ENCODE measurements at regions not wholly inside any gene's neighbourhood (a gene's known extent, or its start where the extent isn't known, plus 50 kb on each side); places are given as distances from the start of the nearest gene placed in this dataset.

GRCh38 chr12:41709463-41710285, 435.0 kb downstream of the GXYLT1 start:
- intact Hi-C loops (cut with DNase I; ENCODE audit: low total_unique reads): no loop called here
- Histone ChIP-seq H3K9me3 (no peaks in the 10 kb centered on the region), H3K36me3 (no peaks in the 10 kb centered on the region), H3K4me1 (no peaks in the 10 kb centered on the region), H3K27ac (no peak overlapping the region), H3K27me3 (no peaks in the 10 kb centered on the region), H3K4me3 (no peak overlapping the region)
- TF ChIP-seq POLR2A (IDR thresholded peaks at IDR 0.05) (no peak), CTCF (IDR thresholded peaks at IDR 0.05 in 4 of 5, conservative IDR thresholded peaks at IDR 0.05 in 1 of 5) (no peak)
- in situ Hi-C loops (cut with MboI; ENCODE audit: low sequenced_read_pairs in 4 of 4): no loop called here
- DNase-seq (no peak), ATAC-seq (no peak)

- ATAC-seq: no peak
- TF ChIP-seq POLR2A (IDR thresholded peaks at IDR 0.05): no peak
- no peak for TF ChIP-seq CTCF (IDR thresholded peaks at IDR 0.05 in 4 of 5, conservative IDR thresholded peaks at IDR 0.05 in 1 of 5)
- Histone ChIP-seq H3K9me3 (no peaks in the 10 kb centered on the region), H3K4me3 (no peak overlapping the region), H3K27ac (no peak overlapping the region), H3K4me1 (no peaks in the 10 kb centered on the region), H3K36me3 (no peaks in the 10 kb centered on the region), H3K27me3 (no peaks in the 10 kb centered on the region)
- DNase-seq: no peak
- intact Hi-C loops (cut with DNase I; ENCODE audit: low total_unique reads) (no loop called here), in situ Hi-C loops (cut with MboI; ENCODE audit: low sequenced_read_pairs in 4 of 4) (no loop called here)
Observed at GRCh38 chr12:41709012-41709411, 435.7 kb downstream of the GXYLT1 start.

- intact Hi-C loops (cut with DNase I; ENCODE audit: low total_unique reads): no loop called here
- TF ChIP-seq POLR2A (IDR thresholded peaks at IDR 0.05) (no peak), CTCF (IDR thresholded peaks at IDR 0.05 in 4 of 5, conservative IDR thresholded peaks at IDR 0.05 in 1 of 5) (no peak)
- no peaks in the 10 kb centered on the region for H3K36me3 ChIP-seq
- in situ Hi-C loops (cut with MboI; ENCODE audit: low sequenced_read_pairs in 4 of 4): no loop called here
- H3K4me1 ChIP-seq: no peaks in the 10 kb centered on the region
- no peak overlapping the region for H3K4me3 ChIP-seq
- H3K27ac ChIP-seq: no peak overlapping the region
- H3K27me3 ChIP-seq: no peaks in the 10 kb centered on the region
- ATAC-seq (no peak), DNase-seq (no peak)
- no peaks in the 10 kb centered on the region for H3K9me3 ChIP-seq
Observed at GRCh38 chr12:41706376-41706775, 438.3 kb downstream of the GXYLT1 start.

GRCh38 chr12:41701943-41702601, 442.6 kb downstream of the GXYLT1 start:
- DNase-seq (no peak), ATAC-seq (no peak)
- H3K4me1 ChIP-seq: no peaks in the 10 kb centered on the region
- no peaks in the 10 kb centered on the region for H3K27me3 ChIP-seq
- no peak overlapping the region for H3K27ac ChIP-seq
- intact Hi-C loops (cut with DNase I; ENCODE audit: low total_unique reads) (no loop called here), in situ Hi-C loops (cut with MboI; ENCODE audit: low sequenced_read_pairs in 4 of 4) (no loop called here)
- no peaks in the 10 kb centered on the region for H3K36me3 ChIP-seq
- no peak overlapping the region for H3K4me3 ChIP-seq
- no peaks in the 10 kb centered on the region for H3K9me3 ChIP-seq
- no peak for TF ChIP-seq POLR2A (IDR thresholded peaks at IDR 0.05)
- no peak for TF ChIP-seq CTCF (IDR thresholded peaks at IDR 0.05 in 4 of 5, conservative IDR thresholded peaks at IDR 0.05 in 1 of 5)

Measured in gastrocnemius medialis (tissue), 4 donors.